ENCODE measurements at regions not wholly inside any gene's neighbourhood (a gene's known extent, or its start where the extent isn't known, plus 50 kb on each side); places are given as distances from the start of the nearest gene placed in this dataset.

- no peak for TF ChIP-seq POLR2A (IDR thresholded peaks at IDR 0.05; ENCODE audit: low read length)
- TF ChIP-seq GATA1 (IDR thresholded peaks at IDR 0.05; ENCODE audit: low read depth, low read length): no peak
These were observed 88.5 kb upstream of the AKIP1 start for GRCh38 chr11:8822469-8822868.
